HG02973 (cell line): ENCODE measurements at regions not wholly inside any gene's neighbourhood (a gene's known extent, or its start where the extent isn't known, plus 50 kb on each side); places are given as distances from the start of the nearest gene placed in this dataset.
"Not testable (repeated sequence)": the region's sequence is repeated elsewhere in the genome, so short reads cannot be mapped to it uniquely, and the experiment has no call there.

Source experiments
- ATAC-seq: cut with Tn5 transposase; IDR thresholded peaks from one replicate; pipeline ENCODE4 v1.9.1; 2021; ENCODE audit warnings: moderate library complexity; ENCODE audit not compliant: unreplicated experiment

DNA sequence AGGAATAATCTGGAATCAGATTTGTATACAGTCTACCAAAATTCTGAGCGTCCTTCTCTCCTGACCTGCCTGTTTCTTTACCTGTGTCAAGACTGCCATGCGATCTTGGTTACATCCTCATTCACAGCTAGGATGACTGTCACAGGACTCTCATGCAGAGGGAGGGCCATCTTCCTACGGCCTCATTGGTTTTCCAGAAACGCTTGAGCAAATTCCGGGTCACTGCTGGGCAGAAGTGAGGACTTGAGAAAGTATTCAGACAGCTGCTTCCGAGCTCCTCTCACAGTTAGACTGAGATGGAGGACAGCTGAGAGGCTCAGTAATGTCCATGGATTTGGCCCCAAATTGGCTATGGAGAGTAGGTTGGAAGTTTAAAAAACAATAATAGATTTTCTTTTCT is 94.2 kb downstream of the TFAP2C start:
- ATAC-seq, result no peak

DNA sequence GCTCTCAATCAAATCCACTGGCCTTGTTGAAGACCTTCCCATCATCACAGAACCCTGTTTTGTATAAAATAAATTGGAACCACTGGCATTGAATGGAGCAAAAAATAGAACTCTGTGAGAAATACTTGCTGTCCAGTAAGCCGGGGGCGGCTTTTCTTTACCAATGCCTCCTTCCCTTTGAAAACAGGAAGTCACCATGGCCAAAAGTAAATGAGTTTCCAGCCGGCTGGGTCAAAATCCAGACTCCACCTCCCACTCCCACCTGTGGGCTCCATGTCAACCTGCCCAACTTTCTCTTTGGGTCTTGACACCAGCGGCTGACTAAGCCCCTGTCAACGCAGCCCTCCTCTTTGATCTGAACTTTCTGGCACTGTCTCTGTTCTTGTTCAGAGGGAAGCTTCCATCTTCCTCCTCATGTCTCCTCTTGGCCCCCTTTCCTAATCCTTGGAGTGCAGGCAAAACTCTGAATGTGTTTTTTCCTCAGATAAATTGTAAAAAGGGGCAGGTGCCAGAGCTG is 95.2 kb downstream of the TFAP2C start:
- ATAC-seq, result no peak

DNA sequence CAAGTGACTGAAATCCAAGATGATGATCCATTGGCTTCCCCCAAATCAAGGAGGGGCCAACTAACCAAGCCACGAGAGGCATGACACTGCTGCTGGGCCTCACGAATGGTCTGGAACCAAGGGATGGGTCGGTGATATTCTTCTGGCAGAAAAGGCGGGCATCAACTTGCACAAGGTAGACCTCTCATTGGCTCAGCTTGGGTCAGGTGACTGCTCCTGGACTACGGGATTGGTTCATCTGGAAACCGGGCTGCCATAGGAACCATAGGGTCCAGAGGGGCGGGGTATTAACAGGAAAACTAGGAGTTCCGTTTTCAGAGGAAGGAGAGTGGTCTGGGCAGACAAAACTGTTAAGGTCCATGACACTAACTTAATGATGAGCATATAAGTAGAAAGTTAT is 100.9 kb downstream of the TFAP2C start:
- ATAC-seq, result no peak

DNA sequence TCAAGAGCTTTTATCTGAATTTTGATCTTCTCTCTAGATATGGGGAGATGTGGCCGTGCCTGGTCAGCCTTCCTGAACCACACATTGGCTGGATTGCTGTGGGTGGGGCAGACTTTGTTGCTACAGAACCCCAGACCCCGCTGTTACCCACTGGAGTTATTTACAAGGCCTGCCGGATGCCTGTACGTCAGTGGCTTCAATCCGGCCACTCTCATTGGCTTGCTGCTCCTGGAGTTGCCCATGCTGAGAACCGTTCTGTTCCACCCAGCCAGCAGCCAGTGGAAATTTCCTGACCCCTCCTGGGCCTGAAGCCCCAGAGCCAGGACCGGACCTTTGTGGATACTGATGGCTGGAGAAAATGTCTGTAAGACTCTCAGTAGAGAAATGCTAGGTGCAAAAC is 101.9 kb downstream of the TFAP2C start:
- no peak for ATAC-seq

DNA sequence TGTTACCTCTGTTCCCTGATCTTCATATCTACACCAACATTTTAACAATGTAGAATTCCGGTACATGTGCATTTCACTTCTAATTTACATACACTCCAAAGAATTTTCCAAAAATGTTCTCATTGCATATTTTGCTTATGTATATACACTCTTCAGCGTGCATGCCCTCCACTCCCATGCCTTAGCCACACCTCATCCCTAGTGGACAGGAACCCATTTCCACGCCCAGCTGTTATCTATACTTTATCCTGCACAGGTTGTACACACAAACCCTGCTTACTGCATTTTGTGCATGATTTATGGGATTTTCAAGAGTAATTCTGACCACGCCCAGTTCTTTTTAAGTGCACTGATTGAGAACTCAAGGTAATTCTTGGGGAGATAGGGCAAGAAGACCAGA is 102.4 kb downstream of the TFAP2C start:
- no peak for ATAC-seq

DNA sequence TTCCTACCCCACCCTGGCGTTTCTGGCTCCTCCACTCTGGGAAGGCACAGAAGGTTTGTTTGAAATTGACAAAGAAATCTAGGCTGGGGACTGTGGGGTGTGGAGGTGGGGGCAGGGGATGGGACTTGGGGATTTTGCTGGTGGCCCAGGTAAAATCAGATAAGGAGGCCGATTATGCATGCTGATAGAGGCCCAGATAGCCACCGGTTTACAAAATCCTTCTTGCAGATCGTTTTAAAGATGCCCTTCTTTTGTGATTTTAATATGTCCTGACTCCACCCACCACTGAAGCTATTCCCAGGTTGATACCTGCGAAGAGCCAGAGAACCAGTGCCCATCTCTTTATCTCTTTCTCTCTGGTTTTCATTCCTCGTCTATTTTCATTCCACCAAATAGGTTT is 104.9 kb downstream of the TFAP2C start:
- no peak for ATAC-seq

DNA sequence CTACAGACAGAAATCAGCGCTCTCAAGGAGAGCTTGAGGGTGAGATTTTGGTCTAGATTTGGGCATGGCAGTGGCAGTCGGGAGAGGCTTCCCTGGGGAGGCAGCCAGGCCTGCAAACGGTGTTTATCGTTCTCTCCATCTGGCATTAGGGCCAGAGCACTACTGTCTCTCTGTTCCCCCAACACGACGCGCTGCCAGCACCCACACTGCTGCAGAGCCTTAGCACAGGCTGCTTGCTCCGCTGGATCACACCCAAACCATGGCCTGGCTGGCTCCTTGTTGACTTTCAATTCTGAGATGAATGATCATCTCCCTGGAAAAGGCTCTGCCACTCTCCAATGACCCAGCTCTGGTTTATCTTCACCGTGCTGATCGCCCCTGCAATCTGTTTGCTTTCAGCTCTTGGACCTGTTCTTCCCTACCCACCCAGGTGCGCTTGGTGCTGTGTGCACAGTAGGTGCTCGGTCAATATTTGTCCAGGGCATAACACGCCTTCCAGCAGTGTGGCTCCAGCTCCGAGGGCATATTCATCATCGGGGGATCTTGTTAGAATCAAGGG is 106.1 kb downstream of the TFAP2C start:
- no peak for ATAC-seq

DNA sequence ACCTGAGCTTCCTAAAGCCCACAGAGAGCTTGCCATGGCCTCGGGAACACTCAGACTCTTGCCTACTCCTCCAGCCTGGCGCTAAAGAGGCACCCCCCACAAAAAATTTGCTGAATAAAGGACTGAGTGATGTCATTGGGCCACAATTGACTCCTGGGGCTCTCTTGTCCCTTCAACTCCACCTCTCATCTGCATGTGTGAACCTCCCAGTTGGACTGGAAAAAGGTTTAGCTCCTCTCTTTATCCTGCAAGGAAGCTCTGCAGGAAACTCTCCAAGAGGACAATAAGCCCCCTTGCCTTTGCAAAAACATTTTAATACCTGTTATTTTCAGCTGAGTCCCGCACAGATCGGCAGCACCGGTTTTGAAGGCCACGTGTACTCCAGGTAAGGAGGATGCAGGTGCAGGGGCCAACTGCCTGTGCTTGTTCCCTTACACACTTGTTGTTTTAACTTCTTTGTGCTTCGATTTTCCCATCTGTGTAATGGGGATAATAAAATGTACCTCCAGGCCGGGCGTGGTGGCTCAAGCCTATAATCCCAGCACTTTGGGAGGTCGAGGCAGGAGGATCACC is 107.3 kb downstream of the TFAP2C start:
- ATAC-seq, result no peak

DNA sequence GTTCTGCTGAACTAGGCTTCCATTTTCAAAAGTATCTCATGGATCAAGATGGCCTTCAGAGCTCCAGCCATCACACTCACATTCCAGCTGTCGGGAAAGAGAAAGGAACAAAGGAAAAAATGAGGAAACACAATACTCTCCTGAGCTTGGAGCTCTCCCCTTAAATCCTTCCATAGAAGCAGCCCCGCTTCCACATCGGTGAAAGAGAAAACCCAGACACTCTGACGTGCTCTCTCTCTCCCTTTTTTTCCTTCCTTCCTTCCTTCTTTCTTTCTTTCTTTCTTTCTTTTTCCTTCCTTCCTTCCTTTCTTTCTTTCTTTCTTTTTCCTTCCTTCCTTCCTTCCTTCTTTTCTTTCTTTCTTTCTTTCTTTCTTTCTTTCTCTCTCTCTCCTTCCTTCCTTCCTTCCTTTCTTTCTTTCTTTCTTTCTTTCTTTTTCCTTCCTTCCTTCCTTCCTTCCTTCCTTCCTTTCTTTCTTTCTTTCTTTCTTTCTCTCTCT is 115.3 kb downstream of the TFAP2C start:
- not testable (repeated sequence) for ATAC-seq

DNA sequence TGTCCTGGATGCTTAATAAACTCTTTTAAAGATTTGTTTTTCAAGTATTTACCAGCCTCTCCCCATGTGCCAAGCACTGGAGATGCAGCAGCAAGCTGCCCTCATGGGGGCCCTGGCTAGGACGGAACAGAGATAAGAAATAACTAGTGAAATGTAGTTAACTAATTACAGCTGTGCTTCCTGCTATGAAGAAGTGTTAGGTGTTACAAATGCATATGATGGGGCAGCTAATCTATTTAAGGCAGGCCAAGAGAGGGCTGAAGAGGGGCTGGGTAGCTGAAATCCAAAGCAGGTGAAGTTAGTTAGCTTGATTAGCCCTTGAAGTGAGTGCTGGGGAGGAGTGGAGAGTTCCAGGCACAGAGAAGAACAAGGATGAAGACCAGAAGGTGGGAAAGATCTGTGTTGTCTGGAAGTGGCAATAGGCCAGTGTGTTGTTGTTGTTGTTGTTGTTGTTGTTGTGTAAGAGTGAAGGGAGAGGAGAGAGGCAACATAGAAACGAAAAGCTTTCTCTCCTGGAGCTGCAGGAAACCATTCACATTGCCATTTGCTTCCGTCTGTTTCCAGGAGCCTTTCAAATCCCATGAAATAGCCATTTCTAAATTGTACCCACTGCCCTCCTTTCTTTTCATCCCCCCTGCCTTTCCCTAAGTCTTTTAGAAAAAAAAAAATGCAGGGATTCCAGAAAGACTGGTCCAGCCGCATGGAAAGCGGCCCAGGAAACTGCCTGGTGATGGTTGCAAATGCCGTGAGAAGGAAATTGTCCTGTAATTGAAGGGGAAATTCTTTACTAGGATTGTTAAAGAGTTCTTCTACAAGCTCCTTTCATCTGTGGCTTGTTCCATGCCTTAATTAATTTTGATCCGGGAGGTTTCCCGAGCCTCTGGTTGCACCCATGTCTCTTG is 119.6 kb downstream of the TFAP2C start:
- no peak for ATAC-seq

DNA sequence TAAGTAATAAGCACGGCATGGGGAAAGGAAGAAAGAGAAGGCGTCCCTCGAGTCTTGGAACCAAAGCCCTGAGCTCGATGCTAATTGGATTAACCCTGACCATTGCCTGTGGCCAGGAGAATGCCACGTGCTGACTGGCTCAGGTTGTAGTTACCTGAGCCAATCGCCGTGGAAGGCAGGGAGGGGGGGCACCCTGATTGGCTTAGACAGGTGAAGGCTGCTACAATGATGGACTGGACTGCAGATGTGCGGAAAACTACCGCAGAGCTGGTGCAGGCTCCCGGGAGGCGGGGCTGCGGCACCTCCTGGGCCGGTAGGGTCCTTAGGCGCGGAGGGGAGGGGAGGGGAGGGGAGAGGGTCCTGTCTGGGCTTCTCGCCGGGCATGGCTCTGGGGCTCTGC is 121.3 kb downstream of the TFAP2C start:
- no peak for ATAC-seq

DNA sequence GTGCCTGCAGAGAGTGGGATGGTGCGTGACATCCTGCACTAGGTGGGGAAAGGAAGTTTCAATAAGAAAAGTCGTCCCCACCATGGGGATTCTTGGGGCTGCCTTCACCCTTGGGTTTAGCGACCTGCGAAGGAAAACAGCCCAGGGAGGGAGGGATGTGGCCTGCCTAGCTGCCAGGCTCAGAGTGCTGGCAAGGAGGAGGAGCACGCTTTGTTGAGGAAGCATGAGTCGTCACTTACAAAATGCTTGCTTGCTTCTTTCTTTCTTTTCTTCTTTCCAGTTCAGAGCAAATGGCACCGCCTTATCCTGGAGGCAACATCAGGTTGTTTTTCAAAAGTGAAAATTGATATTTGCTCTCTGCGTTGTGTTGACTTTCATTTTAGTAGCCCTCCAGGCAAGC is 123.2 kb downstream of the TFAP2C start:
- ATAC-seq, result no peak

DNA sequence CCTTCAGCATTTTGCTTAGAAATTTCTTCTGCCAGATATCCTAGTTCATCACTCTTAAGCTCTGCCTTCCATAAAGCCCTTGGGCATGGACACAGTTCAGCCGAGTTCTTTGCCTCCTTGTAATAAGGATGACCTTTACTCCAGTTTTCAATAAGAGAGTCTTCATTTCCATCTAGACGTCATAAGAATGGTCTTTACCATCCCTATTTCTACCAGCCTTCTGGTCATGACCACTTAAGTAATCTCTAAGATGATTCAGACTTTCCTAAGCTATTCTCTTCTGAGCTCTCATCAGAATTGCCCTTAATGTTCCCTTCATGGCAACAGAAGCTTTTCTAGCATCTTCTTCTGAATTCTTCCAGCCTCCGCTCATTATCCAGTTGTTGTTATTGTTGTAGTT is 126.1 kb downstream of the TFAP2C start:
- no peak for ATAC-seq

DNA sequence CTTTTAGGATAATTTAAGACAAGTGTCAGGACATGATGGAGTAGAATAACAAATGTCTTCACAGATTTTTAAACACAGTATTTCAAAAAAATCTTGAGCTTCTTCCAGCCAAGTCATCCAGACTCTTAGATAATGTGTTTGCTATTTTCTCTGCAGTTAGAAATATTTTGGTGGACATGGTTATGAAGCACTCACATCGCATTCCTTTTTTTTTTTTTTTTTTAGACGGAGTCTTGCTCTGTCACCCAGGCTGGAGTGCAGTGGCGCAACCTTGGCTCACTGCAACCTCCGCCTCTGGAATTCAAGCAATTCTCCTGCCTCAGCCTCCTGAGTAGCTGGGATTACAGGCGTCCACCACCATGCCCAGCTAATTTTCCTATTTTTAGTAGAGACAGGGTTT is 127.6 kb downstream of the TFAP2C start:
- not testable (repeated sequence) for ATAC-seq

DNA sequence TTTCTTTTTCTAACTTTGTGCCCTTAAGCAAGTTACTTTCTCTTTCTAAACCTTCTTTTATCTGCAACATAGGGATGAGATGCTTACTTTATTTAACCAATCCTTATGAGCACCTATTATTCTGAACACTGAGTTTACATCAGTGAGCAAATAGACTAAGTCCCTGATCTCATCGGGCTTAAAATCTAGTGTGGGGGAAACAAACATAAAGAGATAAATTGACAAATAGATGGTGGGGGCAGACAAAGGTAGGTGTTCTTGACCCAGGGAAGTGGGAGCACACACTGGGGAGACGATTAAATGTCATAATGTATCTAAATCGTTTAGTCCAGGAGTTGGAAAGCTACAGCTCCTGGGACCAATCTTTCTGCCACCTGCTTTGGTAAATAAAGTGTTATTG is 129.6 kb downstream of the TFAP2C start:
- ATAC-seq, result no peak

DNA sequence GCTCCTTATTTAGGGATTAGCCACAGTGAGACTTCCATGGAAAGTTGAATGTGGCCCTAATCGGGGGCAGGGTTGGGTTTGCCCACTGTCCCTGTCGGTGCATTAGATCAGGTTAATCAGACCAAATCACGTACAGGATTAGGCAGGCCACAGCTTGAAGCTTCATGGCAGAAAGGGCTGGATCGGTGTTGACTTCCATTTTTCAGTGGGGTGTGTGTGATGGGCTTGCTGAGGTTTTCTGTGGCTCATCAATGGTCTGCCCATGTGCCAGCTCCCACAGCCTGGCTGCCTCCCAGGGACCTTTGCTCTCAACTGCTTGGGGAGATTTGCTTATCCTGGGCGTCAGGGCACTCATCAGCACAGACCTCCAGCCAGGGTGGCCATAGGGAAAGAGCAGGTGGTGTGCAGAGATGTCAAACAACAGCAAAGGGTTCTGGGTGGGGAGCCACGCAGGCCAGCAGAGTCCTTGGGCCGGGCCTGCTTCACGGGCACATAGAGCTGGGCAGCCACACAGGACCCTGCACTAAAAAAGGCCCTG is 130.7 kb downstream of the TFAP2C start:
- ATAC-seq, result no peak

DNA sequence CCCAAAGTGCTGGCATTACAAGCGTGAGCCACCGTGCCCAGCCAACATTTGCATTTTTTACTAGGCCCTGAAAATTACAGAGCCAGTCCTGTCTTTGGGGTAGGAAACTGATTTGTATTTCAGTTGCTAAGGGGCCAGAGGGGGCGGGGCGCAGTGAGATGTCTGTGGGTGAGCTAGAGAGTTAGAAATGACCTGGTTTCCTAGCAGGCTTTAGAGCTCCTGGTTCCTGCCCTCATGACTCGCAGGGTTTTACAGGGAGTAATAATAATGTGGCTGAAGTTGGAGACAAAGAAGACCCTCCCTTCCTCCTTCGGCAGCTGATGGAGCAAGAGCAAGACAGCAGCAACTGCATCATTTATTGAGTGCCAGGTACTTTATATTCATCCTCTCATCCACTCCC is 131.5 kb downstream of the TFAP2C start:
- ATAC-seq, result no peak

DNA sequence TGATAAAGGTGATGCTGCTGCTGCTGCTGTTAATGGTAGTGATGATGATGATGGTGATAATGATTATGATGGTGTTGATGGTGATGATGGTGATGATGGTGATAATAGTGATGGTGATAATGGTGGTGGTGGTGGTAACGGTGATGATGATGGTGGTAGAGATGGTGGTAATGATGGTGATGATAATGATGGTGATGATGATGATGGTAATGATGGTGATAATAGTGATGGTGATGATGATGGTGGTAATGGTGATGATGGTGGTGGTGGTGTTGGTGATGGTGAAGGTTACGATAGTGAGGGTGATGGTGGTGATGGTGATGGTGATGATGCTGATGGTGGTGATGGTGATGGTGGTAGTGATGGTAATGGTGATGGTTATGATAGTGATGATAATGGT is 132.3 kb downstream of the TFAP2C start:
- no peak for ATAC-seq

DNA sequence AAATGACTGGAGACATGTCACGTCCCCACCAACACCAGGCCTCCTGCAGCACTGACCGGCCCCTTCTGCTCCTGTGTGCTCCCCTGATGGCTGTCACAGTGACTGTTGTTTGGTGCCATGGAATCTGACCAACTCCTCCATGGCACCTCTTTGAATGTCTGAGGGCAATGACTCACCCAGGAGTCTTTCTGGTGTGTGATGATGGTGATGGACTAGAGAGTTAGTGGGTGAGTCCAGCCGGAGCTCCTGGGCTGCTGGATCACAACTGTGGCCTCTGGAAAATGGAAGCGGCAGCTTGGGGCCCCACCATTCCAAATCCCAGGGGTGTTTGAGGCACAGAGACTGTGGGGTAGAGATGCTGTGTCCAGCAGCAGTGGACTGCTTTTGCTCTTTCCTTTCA is 133.3 kb downstream of the TFAP2C start:
- no peak for ATAC-seq

DNA sequence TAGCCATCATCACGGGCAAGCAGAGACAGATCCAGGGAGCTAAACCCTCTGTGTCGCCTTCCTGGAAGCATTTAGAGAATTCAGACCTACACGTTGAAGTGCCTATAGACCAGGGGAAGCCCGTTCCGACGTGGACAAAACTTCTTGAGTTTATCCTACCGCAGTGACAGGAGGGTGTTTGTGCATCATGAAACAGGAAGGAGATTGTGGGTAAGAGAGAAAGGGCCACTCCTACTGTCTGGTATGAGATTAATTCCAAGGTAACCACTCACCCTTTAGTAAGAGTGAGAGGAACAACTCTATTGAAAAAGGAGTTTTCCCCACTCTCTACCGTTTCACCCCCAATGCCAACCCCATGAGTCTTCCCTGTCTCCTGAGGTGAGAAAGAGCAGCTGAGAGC is 133.7 kb downstream of the TFAP2C start:
- no peak for ATAC-seq

DNA sequence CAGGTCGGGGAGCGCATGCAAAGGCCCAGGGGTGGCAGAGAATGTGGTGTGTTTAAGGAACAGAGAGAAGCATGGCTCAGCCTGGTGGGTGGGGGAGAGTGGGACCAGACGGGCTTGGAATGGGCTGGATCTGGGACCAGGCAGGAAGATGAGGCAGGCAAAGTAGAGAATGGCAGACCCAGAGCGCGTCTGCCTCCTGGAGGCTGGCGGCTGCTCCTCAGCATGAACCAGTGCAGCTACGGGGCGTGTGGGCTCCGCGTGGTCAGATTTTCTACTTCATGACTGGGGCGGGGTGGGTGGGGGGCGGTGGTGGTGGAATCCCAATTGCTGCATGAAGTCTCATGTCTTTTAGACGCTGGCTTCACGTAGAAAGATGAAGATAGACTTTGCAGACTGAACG is 135.6 kb downstream of the TFAP2C start:
- no peak for ATAC-seq
